GM18511 (cell line): ENCODE measurements at regions not wholly inside any gene's neighbourhood (a gene's known extent, or its start where the extent isn't known, plus 50 kb on each side); places are given as distances from the start of the nearest gene placed in this dataset.

Experiments
- ATAC-seq: cut with Tn5 transposase; IDR thresholded peaks from one replicate; pipeline ENCODE4 v1.9.1; 2021; ENCODE audit warnings: mild to moderate bottlenecking, moderate library complexity; ENCODE audit not compliant: unreplicated experiment

DNA sequence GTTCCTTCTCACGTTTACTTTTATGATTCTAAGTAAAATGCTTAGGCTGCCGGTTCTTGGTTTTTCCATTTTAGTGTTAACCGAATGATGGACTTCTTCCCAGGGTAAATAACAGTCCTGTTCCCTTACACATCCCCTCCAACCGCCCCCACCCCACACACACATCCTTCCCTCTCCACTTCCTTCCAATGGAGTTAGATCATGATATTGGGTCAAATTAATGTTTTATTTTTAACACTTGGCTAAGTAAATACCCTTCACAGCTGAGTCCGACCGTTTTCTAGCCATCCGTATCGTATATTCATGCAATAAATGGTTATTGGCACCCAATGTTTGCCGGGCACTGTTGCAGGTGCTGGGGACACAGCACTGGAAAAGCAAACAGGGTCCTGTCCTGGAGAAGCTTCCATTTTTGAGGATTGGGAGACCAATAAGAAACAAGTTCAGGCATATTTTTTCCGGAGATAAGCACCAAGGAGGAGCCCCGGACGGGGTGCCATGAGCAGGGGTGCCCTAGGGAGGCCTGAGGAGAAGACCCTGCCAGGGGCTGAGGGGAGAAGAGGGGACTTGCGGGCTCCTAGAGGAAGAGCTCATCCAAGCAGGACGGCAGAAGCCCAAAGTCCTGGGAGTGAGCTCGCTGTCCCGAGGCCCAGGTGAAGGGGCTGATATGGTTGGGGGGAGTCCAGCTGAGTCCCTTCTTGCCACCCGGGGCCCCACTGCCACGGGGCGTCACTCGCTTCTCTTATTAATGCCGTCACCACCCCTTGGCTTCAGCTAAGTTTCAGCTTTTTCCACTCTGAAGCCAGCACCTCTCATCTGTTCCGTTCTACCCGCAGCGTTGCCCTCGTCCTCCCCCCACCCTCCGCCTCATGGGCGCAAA, 126.0 kb upstream of the RET start:
- ATAC-seq, result no peak

DNA sequence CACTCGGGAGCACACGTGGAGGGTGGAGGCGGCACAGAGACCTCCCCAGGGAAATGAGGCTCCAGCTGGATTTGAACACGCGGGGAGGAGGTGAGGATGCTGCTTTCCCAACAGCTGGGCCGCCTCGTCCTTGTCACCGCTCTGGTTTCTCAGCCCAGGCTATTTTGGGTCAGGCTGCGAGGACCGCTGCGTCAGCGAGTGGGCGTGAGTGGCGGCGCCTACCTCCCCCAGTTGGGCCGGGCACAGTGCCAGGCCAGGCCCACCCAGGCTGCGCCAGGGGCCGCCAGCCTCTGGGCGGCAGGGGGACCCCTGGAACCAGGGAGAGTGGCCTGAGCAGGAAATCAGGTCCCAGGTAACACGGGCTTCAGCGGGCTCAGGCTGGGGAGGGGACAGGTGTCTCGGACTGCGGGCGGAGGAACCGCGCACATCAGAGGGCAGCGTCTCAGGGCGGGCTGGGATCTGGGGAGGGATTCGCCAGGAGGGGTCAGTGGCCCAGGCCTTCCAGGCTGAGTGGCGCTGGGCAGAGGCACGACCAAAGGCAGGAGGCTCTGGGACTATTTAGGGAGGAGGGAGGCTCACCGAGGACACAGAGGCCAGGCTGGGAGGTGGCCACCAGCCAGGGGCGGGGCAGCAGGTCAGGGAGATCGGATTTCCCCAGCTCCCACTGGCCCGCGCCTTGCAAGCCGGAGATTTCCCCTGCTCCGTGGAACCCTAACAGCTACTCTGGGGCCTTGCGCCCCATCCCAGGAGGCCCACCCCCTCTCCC, 125.2 kb upstream of the RET start:
- no peak for ATAC-seq

DNA sequence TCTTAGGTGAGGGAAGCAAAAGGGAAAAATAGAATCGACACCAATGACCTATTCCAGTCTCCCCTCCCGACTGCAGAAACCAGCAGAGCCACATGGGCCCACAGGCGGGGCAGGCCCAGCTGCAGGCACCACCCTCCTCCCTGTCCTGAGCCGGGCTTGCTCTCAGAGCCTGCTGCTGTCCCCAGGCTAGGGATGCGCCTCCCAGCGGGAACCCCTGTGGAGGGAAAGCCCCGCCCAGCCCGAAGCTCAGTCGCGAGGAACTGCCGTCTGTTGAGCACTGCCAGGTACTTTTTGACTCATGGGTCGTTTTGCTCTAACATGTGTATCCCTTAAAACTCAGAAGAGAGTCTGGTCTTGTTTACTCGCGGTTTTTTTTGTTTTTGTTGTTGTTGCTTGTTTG, 124.5 kb upstream of the RET start:
- no peak for ATAC-seq

DNA sequence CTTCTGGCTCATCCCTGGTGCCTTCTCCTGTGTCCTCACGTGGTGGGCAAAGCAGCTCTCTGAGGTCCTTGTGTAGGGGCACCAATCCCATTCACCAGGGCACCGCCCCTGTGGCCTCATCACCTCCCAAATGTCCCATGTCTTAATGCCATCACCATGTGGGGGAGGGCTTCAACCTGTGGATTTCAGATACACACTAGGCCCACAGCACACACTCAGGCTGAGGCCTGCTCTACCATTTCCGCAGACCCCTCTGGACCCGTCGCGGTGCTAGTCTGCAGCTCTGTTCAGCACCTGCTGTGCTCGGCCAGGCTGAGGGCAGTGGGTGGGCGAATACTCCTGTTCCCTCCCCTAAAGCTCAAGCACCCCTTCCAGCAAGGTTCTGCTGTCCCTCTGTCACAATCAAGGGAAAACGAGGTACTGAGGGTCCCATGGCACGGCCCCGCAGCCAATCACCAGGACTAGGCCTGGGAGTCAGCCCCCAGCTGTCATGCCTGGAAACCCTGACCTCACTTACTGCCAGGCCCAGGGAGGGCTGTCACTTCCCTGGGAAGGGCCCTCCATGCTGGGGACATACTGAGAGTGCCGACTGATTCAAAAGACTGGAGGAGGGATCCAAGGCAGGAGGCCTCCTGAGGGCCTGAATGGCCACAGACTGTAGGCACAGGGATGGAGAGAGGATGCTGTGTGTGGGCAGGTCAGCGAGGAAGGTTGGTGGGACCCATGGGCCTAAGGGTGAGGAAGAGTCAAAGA, 123.8 kb upstream of the RET start:
- ATAC-seq, result no peak

DNA sequence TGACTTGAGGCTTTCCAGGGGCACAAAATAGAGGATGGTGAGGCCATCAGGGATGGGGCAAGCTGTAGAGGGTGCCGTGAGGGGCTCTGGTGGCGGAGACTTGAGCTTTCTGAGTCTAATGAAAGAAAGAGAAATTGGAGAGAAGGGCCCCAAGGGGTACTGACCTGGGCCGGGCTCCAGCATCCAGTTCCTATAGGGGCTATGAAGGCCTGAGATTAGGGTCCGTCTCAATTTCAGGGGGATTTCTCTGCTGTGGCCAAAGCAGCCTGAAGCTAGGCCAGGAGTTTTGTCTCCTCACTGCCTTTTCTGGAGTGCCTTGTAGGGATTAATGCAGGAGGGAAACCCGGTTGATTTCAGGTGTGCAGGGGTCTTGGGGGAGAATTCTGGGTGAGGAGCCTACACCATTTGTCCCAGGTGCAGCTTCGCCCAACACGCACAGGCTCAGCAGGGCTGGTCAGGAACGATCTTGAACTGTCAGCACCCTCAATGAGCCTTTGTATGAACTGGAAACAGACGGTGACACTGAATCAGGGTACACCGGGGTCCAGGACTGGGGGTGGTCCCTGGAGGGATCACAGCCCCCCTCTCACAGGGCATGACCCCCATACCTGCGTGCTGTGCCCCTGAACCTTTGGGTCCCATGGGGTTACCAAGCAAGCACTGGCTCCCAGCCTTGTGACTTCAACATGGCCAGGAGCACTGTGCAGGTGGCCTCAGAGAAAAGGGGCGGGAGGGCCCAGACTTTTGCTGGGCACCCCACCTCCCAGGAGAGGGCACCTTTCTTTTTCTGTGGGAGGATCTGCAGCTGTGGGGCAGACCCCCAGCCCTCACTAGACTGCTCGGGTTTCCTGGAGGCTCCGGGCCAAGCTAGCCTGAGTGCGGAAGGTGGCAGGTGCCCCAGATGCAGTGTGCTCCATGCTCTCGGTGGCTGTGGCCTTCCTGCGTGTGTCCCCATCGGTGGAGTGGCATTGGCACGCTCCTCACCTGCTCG, 122.9 kb upstream of the RET start:
- no peak for ATAC-seq

DNA sequence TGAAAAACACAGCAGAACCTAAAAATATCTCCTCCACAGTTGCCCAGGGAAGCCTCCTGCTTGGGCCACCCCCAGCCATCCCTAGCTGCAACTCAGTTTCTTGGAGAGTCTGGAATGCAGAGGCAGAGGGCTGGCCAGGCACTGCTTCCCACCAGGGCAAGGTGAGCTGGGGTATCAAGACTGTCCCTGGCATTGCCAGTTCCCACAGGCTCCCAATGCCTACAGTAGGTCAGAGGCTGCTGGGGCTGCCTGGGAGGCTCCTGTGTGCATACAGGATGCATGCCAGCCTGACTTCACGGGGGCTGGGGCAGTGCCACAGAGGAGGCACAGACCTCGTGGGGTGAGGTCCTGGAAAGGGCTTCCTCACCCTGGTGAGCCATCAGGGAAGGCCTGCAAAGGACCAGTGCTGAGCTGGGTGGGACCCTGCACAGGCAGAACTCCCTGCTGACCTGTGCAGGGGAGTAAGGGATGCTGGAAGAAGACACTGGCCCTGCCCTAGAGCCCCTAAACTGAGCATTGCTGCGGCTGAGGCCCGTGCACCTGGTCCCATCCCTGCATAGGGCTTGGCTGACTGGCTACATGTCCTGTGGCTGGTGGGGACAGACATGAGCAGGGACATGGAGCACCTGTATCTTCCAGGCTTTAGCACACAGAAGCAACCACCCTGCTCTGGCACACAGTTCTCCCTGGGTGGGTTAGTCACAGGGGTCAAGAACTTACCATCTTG, 121.9 kb upstream of the RET start:
- no peak for ATAC-seq

DNA sequence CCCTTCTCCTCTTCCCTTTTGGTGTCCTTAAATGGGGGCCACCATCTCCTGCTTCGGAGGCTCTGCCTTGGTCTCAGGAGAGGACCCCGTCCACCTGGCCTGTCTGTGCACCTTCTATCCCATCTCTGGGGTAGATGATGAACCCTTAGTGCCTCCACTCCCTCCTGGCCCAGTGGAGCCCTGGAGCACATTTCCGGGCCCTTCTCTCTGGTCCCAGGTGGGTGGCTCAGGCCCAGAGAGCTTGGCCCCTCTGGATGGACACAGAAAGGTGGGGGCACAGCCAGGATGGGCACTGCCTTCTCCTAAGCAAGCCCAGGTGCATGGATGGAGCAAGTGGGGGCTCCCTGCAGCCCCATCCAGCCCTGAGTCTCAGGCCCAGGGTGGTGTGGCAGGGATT, 121.4 kb upstream of the RET start:
- no peak for ATAC-seq

DNA sequence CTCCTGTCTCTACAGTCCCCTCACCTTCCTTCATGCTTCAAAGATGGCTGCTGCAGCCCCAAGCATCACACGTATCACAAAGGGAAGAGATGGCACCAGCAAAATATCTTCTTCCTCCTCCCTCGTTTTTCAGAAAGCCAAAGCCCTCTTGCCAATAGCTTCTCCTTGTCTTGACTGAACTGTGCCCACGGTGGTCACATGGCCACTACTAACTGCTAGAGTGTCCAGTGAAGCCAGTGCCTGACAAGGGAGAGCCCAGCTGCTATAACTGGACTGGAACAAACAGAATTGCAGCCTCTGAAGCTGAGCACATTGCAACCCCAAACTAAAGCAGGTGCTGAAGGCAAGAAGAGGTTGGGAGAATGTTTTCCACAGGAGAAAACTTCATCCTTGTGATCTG, 120.8 kb upstream of the RET start:
- no peak for ATAC-seq

DNA sequence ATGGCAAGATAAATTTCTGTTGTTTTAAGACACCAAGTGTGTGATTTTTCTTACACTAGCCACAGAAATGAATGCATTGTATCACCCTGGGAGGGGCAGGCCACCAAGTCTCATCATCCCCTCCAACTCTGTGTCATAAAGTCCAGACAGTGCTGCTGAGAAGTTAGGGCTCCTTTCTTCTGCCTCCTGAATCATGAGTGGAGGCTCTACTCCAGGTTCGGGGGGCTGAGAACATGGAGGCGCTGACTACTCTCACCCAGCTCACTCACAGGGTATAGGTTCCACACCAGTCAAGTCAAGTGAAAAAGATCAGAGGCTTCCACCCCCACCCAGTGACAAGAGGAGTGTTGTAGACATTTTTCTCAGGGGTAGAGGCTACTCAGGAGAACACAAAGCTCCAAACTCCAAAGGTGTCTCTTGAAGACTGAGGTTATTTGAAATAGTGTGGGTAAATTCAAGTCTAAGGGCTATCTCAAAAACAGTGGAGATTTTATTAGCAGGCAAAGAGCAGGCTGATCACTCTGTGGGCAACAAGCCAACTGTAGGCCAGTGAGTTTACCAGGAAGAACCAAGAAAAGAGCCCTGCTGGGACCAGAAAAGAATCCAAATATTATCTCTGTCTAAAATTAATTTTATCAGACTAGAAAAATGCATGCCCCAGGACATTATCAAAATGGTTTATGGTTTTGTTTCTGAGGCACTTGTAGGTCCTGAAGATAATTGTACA, 118.6 kb upstream of the RET start:
- ATAC-seq, result no peak

DNA sequence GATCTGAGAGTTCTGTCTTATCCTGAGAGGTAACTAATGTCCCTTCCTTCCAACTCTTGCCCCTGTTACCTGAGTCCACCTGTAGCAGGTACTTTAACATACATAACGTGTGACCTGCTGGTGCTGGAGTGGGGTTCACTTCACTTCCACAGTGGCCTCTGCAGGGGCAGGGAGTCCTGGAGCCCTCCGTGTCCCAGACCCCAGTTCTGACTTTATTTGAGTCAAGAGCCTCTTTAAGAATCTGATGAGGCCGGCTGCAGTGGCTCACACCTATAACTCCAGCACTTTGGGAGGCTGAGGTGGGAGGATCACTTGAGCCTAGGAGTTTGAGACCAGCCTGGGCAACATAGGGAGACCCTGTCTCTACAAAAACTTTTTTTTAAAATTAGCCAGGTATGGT, 117.0 kb upstream of the RET start:
- no peak for ATAC-seq

DNA sequence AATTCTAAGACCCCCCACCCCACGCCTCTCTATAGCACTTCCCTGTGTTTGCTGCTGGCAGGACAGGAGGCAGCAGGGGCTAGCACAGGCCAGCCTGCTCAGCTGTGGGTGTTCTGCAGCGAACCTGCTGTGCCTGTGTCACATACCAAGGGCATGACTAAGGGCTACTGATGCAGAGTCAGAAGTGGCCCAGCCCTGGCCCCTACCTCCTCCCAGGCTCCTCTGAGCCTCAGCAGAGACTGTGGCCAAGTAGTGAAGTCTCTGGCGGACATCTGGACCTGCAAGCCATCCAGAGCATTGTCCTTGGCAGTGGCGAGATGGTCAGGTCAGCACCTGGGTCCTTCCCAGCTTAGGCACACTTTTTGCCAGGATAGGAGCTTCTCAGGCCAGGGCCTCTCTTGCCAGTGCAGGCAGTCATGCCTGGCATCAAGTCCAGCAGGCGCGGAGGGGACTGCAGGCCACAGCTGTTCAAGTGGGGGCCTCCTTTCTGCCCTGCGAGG, 116.3 kb upstream of the RET start:
- ATAC-seq, result no peak

DNA sequence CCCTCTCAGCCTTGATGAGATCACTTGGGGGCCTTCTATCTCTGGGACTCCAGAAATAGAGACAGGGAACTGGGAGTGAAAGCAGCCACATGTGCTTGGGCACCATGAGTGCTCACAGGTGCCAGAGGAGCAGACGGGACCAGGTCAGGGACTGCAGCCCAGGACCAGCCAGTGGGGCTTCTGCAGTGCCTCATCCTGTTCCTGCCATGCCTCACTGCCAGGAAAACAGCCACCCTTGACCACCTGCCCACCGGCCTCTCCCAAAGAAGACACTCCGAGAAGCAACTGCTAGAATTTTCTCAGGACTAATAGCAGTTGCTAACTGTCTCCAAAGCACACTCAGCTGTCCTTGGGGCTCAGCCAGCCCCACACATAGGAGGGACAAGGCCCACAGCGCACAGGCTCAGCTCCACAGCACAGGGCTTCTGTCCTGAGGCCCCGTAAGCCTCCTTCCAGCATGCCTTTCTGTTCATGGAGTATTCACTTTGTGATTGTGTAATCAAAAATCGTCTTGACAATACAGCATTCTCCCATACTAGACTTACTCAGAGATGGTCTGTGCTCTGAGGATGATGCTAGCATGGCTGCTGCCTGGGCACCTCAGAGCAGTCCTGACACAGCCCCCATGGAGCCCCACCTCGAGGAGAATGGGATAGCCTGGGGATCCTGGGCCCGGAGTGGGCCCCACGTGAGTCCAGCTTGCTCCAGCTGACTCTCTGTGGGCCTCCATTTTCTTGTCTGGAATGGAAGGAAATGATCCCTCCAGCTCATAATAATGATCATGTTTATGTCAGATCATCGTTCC, 115.7 kb upstream of the RET start:
- no peak for ATAC-seq

DNA sequence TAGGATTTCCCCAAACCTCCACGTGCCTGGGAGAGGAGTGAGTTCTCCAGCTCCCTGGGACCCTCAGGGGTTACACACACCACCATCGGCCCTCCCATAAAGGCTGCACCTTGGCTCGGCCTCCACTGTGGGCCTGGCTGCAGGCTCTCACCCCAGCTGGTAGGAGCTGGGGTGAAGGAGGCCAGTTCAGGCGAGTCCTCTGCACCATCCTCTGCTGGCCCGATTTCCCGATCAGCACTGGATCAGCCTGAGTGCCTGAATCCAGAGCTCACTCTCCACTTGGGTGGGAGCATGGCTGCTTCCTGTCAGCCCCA, 115.1 kb upstream of the RET start:
- ATAC-seq, result no peak

DNA sequence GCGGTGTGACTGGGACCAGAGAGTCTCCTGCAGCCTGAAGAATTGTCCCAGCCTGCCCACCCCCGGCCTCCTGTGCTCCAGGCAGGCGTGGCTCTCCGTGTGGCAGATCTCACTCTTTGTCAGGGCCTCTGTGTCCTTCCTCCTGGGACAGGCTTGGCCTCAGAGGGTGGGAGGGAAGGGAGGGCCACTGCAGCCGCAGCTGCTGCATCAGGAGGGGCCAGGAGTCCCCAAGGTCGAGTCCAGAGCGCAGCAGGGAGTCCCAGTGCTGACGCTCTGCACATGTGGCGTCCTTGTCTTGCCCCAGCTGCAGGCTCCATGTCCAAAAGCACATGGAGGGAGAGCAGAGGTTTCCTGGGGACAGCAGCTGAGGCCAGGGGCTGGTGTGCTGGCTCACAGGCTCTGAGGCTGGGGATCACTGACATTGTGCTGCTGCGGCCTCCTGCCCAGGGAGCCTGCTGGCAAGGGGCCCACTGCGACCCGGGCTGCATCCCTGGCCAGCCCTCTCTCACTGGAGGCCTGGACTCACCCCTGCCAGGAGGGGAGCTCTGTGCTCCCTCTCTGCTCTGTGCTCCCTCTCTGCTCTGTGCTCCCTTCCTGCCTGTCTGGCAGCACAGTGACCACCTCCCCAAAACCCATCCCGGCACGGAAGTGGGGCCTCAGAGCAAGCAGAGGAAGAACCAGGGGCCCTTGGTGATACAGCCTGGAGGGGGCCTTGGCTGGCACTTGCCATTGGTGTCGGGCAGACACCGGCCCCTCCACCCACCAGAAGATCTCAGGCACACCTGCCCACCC, 114.6 kb upstream of the RET start:
- ATAC-seq, result no peak

DNA sequence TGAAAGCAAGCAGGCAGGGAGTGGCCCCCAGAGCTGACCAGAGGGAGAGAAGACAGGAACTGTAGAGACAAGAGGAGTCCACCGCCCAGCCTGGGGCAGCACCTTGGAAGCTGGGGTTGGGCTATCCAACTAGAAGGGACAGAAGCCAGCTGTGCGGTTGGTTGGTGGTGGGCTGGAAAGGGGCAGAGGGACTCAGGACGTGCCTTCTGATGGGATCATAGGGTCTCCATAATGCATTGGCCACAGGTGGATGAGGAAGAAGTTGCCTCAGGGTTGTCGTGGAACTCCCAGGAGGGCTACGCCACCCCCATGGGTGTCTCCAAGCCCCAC, 114.0 kb upstream of the RET start:
- ATAC-seq, result no peak

DNA sequence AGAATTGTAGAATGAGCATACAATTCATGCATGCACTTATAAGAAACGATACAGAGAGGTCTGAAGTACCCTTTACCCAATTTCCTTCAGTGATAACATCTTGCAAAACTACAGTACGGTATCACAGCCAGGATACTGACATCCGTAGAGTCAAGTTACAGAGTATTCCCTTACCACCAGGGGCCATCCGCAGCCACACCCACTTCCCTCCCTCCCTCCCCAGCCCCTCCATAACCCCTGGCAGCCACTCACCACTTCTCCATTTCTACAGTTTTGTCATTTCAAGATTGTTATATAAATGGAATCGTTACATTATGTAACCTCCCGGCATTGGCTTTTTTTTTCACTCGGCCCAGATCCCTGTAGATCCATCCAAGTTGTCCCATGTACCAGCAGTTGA, 113.6 kb upstream of the RET start:
- no peak for ATAC-seq

DNA sequence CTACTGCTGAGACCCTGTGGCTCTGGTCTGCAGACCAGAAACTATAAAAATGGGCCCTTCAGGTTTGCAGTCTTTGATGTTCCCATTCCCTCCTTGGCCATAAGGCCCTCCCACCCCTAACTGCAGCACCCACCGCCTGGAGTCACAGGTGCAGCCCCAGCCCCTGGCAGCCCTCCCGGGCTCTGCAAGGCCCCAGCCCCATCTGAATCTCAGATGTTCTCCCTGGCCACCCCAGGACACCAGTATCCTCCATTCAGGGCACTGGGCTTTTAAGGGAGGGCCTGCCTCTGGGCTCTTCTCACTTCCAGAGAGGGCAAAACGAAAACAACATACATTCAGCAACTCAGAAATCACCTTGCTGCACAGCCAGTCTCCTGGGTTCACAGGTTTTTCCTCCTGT, 107.7 kb upstream of the RET start:
- no peak for ATAC-seq

DNA sequence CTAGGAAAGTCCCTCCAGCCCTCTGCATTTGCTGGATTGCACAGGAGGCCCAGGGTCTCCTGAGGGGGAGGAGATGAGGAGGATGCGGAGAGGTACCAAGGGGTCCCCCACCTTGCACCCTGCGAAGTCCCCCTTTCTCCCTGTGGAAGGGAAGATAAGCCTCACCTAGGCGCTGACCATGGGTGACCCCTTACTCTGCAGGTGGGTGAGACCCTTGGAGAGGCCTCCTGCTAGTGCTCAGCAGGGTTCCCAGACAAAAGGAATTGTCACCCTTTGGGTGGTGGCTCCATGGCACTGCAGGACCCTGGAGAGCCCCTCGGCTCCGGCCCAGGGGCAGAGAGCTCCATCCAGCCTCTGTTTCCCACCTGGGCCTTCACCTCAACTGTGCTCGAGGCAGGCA, 107.0 kb upstream of the RET start:
- no peak for ATAC-seq
